ENCODE measurements at regions not wholly inside any gene's neighbourhood (a gene's known extent, or its start where the extent isn't known, plus 50 kb on each side); places are given as distances from the start of the nearest gene placed in this dataset.

GRCh38 chr18:38362286-38362792, 796.7 kb upstream of the CELF4 start:
- no peak for DNase-seq
- Histone ChIP-seq H3K4ac (ENCODE audit: low read depth in 1 of 2, low read length in 2 of 2) (no peak overlapping the region), H4K8ac (ENCODE audit: low read length) (no peak overlapping the region), H3K27me3 (ENCODE audit: control insufficient read depth in 1 of 2, insufficient read depth in 1 of 2, low read length in 2 of 2) (no peaks in the 10 kb centered on the region), H3K9me3 (ENCODE audit: control insufficient read depth, low read length) (no peaks in the 10 kb centered on the region), H2BK12ac (ENCODE audit: low read length in 2 of 2) (no peak overlapping the region), H2BK120ac (ENCODE audit: low read depth, low read length) (no peak overlapping the region), H3K4me2 (ENCODE audit: low read length, poor library complexity, severe bottlenecking) (no peak overlapping the region), H2BK5ac (ENCODE audit: low read depth, low read length, poor library complexity, severe bottlenecking) (no peak overlapping the region), H3K79me1 (replicated peaks; ENCODE audit: low read length, poor library complexity, severe bottlenecking) (no peaks in the 10 kb centered on the region), H2BK15ac (ENCODE audit: low read depth, poor library complexity, severe bottlenecking) (no peak overlapping the region), H4K91ac (ENCODE audit: low read length) (no peak overlapping the region), H3K9ac (ENCODE audit: low read length) (no peak overlapping the region), H3K18ac (ENCODE audit: low read depth in 1 of 2, low read length in 2 of 2) (no peak overlapping the region), H2AK5ac (ENCODE audit: low read length, severe bottlenecking) (no peak overlapping the region), H3K4me3 (ENCODE audit: insufficient read depth in 1 of 2, low read depth in 1 of 2, low read length in 2 of 2) (no peak overlapping the region), H3K36me3 (ENCODE audit: control insufficient read depth in 1 of 2, insufficient read depth in 2 of 2, low read depth in 1 of 2, low read length in 2 of 2) (no peaks in the 10 kb centered on the region), H3K27ac (ENCODE audit: low read length, poor library complexity, severe bottlenecking) (no peak overlapping the region), H2AFZ (ENCODE audit: low read depth, low read length) (peak overlapping the region; percentile 36), H3K23ac (ENCODE audit: low read length in 2 of 2) (no peak overlapping the region), H3K14ac (ENCODE audit: low read length in 2 of 2) (peak overlapping the region in 1 of 2 experiments; percentile 42), H3K4me1 (ENCODE audit: control insufficient read depth, insufficient read depth, low read depth, low read length) (peaks cover 3% of the 10 kb centered on the region)
- WGBS = 90% methylated on average over 1 of the region's 2 CpGs

GRCh38 chr18:38358805-38359657, 793.4 kb upstream of the CELF4 start:
- Histone ChIP-seq H3K36me3 (ENCODE audit: control insufficient read depth in 1 of 2, insufficient read depth in 2 of 2, low read depth in 1 of 2, low read length in 2 of 2) (no peaks in the 10 kb centered on the region), H3K18ac (ENCODE audit: low read depth in 1 of 2, low read length in 2 of 2) (peak overlapping the region in 1 of 2 experiments; percentile 2), H2AFZ (ENCODE audit: low read depth, low read length) (no peak overlapping the region), H3K4me1 (ENCODE audit: control insufficient read depth, insufficient read depth, low read depth, low read length) (peaks cover 3% of the 10 kb centered on the region), H2AK5ac (ENCODE audit: low read length, severe bottlenecking) (no peak overlapping the region), H2BK5ac (ENCODE audit: low read depth, low read length, poor library complexity, severe bottlenecking) (no peak overlapping the region), H3K9ac (ENCODE audit: low read length) (no peak overlapping the region), H3K14ac (ENCODE audit: low read length in 2 of 2) (no peak overlapping the region), H3K79me1 (replicated peaks; ENCODE audit: low read length, poor library complexity, severe bottlenecking) (no peaks in the 10 kb centered on the region), H3K4ac (ENCODE audit: low read depth in 1 of 2, low read length in 2 of 2) (no peak overlapping the region), H3K4me3 (ENCODE audit: insufficient read depth in 1 of 2, low read depth in 1 of 2, low read length in 2 of 2) (no peak overlapping the region), H4K8ac (ENCODE audit: low read length) (no peak overlapping the region), H2BK15ac (ENCODE audit: low read depth, poor library complexity, severe bottlenecking) (no peak overlapping the region), H3K4me2 (ENCODE audit: low read length, poor library complexity, severe bottlenecking) (no peak overlapping the region), H3K23ac (ENCODE audit: low read length in 2 of 2) (no peak overlapping the region), H4K91ac (ENCODE audit: low read length) (no peak overlapping the region), H2BK12ac (ENCODE audit: low read length in 2 of 2) (no peak overlapping the region), H3K27me3 (ENCODE audit: control insufficient read depth in 1 of 2, insufficient read depth in 1 of 2, low read length in 2 of 2) (no peaks in the 10 kb centered on the region), H3K27ac (ENCODE audit: low read length, poor library complexity, severe bottlenecking) (no peak overlapping the region), H2BK120ac (ENCODE audit: low read depth, low read length) (no peak overlapping the region), H3K9me3 (ENCODE audit: control insufficient read depth, low read length) (no peaks in the 10 kb centered on the region)
- WGBS = 41% methylated on average over 10 of the region's 11 CpGs
- no peak for DNase-seq

- no peak overlapping the region for H3K27ac ChIP-seq (ENCODE audit: low read length, poor library complexity, severe bottlenecking)
- no peak overlapping the region for H3K18ac ChIP-seq (ENCODE audit: low read depth in 1 of 2, low read length in 2 of 2)
- no peaks in the 10 kb centered on the region for H3K9me3 ChIP-seq (ENCODE audit: control insufficient read depth, low read length)
- no peak overlapping the region for H2AK5ac ChIP-seq (ENCODE audit: low read length, severe bottlenecking)
- DNase-seq = no peak
- no peak overlapping the region for H3K4me2 ChIP-seq (ENCODE audit: low read length, poor library complexity, severe bottlenecking)
- H2BK5ac ChIP-seq (ENCODE audit: low read depth, low read length, poor library complexity, severe bottlenecking) = no peak overlapping the region
- H4K91ac ChIP-seq (ENCODE audit: low read length) = no peak overlapping the region
- no peak overlapping the region for H3K23ac ChIP-seq (ENCODE audit: low read length in 2 of 2)
- H2BK15ac ChIP-seq (ENCODE audit: low read depth, poor library complexity, severe bottlenecking) = no peak overlapping the region
- no peaks in the 10 kb centered on the region for H3K4me1 ChIP-seq (ENCODE audit: control insufficient read depth, insufficient read depth, low read depth, low read length)
- H2BK120ac ChIP-seq (ENCODE audit: low read depth, low read length) = no peak overlapping the region
- H4K8ac ChIP-seq (ENCODE audit: low read length) = no peak overlapping the region
- no peaks in the 10 kb centered on the region for H3K27me3 ChIP-seq (ENCODE audit: control insufficient read depth in 1 of 2, insufficient read depth in 1 of 2, low read length in 2 of 2)
- H3K9ac ChIP-seq (ENCODE audit: low read length) = no peak overlapping the region
- no peak overlapping the region for H3K14ac ChIP-seq (ENCODE audit: low read length in 2 of 2)
- H3K36me3 ChIP-seq (ENCODE audit: control insufficient read depth in 1 of 2, insufficient read depth in 2 of 2, low read depth in 1 of 2, low read length in 2 of 2) = no peaks in the 10 kb centered on the region
- no peak overlapping the region for H2AFZ ChIP-seq (ENCODE audit: low read depth, low read length)
- H3K79me1 ChIP-seq (replicated peaks; ENCODE audit: low read length, poor library complexity, severe bottlenecking) = no peaks in the 10 kb centered on the region
- no peak overlapping the region for H2BK12ac ChIP-seq (ENCODE audit: low read length in 2 of 2)
- no peak overlapping the region for H3K4ac ChIP-seq (ENCODE audit: low read depth in 1 of 2, low read length in 2 of 2)
- no peak overlapping the region for H3K4me3 ChIP-seq (ENCODE audit: insufficient read depth in 1 of 2, low read depth in 1 of 2, low read length in 2 of 2)
These were observed 787.6 kb upstream of the CELF4 start for GRCh38 chr18:38353149-38353548.

DNA sequence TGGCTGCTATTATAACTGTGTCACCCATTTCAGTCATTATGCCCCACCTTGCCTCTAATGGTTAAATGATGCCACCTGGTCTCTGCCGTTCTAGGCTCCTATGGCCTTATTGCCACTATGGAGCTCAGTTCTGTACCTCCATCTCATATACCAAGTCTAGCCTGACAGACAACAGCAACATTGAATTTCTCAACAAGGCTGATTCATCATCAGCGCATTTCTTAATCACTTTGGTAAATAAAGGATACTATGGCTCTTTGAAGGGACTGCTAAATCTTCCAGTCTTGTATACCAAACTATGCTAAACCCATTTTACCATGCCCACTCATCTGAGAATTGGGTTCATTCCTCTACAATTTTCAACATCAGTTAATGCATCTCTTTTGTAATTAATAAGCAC, 784.5 kb upstream of the CELF4 start:
- 80% methylated on average over 2 of the region's 2 CpGs for WGBS
- H3K4me2 ChIP-seq (ENCODE audit: low read length, poor library complexity, severe bottlenecking) = no peak overlapping the region
- no peak for DNase-seq

More for the DNA sequence above, 784.5 kb upstream of the CELF4 start:
- no peak overlapping the region for H3K23ac ChIP-seq (ENCODE audit: low read length in 2 of 2)
- no peak overlapping the region for H4K91ac ChIP-seq (ENCODE audit: low read length)
- H3K79me1 ChIP-seq (replicated peaks; ENCODE audit: low read length, poor library complexity, severe bottlenecking) = no peaks in the 10 kb centered on the region
- no peak overlapping the region for H2BK5ac ChIP-seq (ENCODE audit: low read depth, low read length, poor library complexity, severe bottlenecking)
- no peak overlapping the region for H2AFZ ChIP-seq (ENCODE audit: low read depth, low read length)
- H3K4me1 ChIP-seq (ENCODE audit: control insufficient read depth, insufficient read depth, low read depth, low read length) = no peaks in the 10 kb centered on the region
- no peaks in the 10 kb centered on the region for H3K9me3 ChIP-seq (ENCODE audit: control insufficient read depth, low read length)
- H3K4ac ChIP-seq (ENCODE audit: low read depth in 1 of 2, low read length in 2 of 2) = no peak overlapping the region
- no peak overlapping the region for H4K8ac ChIP-seq (ENCODE audit: low read length)
- H2BK120ac ChIP-seq (ENCODE audit: low read depth, low read length) = no peak overlapping the region
- H3K36me3 ChIP-seq (ENCODE audit: control insufficient read depth in 1 of 2, insufficient read depth in 2 of 2, low read depth in 1 of 2, low read length in 2 of 2) = no peaks in the 10 kb centered on the region
- H2BK12ac ChIP-seq (ENCODE audit: low read length in 2 of 2) = no peak overlapping the region
- H3K18ac ChIP-seq (ENCODE audit: low read depth in 1 of 2, low read length in 2 of 2) = no peak overlapping the region
- no peak overlapping the region for H3K4me3 ChIP-seq (ENCODE audit: insufficient read depth in 1 of 2, low read depth in 1 of 2, low read length in 2 of 2)
- H2AK5ac ChIP-seq (ENCODE audit: low read length, severe bottlenecking) = no peak overlapping the region
- no peak overlapping the region for H3K9ac ChIP-seq (ENCODE audit: low read length)
- H3K14ac ChIP-seq (ENCODE audit: low read length in 2 of 2) = no peak overlapping the region
- no peak overlapping the region for H2BK15ac ChIP-seq (ENCODE audit: low read depth, poor library complexity, severe bottlenecking)
- no peak overlapping the region for H3K27ac ChIP-seq (ENCODE audit: low read length, poor library complexity, severe bottlenecking)
- H3K27me3 ChIP-seq (ENCODE audit: control insufficient read depth in 1 of 2, insufficient read depth in 1 of 2, low read length in 2 of 2) = no peaks in the 10 kb centered on the region
